Brain microvascular endothelial cell (primary cell): ENCODE measurements at regions not wholly inside any gene's neighbourhood (a gene's known extent, or its start where the extent isn't known, plus 50 kb on each side); places are given as distances from the start of the nearest gene placed in this dataset.

Experiments
- DNase-seq: peaks from one replicate; pipeline ENCODE4 v3.0.0-alpha.2; 2020
- H3K27ac ChIP-seq: fragments of 250-450 bp; sonication (Bioruptor Pico); 2 replicates; pipeline ENCODE4 v1.5.1; 2020; ENCODE audit warnings: mild to moderate bottlenecking, moderate library complexity
- H3K27me3 ChIP-seq: fragments of 250-450 bp; sonication (Bioruptor Pico); replicated peaks from 2 replicates; pipeline ENCODE4 v1.5.1; 2020; ENCODE audit warnings: mild to moderate bottlenecking
- H3K36me3 ChIP-seq: fragments of 250-450 bp; sonication (Bioruptor Pico); replicated peaks from 2 replicates; pipeline ENCODE4 v1.5.1; 2020; ENCODE audit warnings: mild to moderate bottlenecking
- H3K4me3 ChIP-seq: 2 replicates; pipeline ENCODE4 v1.5.1; 2011; ENCODE audit warnings: low read depth, mild to moderate bottlenecking, control low read depth, low read length, moderate library complexity
- in situ Hi-C: cut with HindIII; loops from 2 replicates; pipeline ENCODE4 v1.10.0; 2017; ENCODE audit warnings: low sequenced_read_pairs, low pct_ligation_motif_present
- TF ChIP-seq, protein P1 (sequence below): IDR thresholded peaks from 2 replicates; pipeline ENCODE4 v1.5.1; 2011; ENCODE audit warnings: low read depth, mild to moderate bottlenecking, moderate library complexity, low read length, control low read depth, inconsistent platforms; ENCODE audit errors: missing control alignments

- Histone ChIP-seq H3K4me3 (no peak overlapping the region), H3K27me3 (no peaks in the 10 kb centered on the region), H3K36me3 (no peaks in the 10 kb centered on the region), H3K27ac (no peak overlapping the region)
- DNase-seq, result no peak
- TF ChIP-seq, protein P1, sequence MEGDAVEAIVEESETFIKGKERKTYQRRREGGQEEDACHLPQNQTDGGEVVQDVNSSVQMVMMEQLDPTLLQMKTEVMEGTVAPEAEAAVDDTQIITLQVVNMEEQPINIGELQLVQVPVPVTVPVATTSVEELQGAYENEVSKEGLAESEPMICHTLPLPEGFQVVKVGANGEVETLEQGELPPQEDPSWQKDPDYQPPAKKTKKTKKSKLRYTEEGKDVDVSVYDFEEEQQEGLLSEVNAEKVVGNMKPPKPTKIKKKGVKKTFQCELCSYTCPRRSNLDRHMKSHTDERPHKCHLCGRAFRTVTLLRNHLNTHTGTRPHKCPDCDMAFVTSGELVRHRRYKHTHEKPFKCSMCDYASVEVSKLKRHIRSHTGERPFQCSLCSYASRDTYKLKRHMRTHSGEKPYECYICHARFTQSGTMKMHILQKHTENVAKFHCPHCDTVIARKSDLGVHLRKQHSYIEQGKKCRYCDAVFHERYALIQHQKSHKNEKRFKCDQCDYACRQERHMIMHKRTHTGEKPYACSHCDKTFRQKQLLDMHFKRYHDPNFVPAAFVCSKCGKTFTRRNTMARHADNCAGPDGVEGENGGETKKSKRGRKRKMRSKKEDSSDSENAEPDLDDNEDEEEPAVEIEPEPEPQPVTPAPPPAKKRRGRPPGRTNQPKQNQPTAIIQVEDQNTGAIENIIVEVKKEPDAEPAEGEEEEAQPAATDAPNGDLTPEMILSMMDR, result no peak
- in situ Hi-C loops, result no loop called here
These were observed 880.6 kb downstream of the UQCRFS1 start for GRCh38 chr19:28332351-28332750.

DNA sequence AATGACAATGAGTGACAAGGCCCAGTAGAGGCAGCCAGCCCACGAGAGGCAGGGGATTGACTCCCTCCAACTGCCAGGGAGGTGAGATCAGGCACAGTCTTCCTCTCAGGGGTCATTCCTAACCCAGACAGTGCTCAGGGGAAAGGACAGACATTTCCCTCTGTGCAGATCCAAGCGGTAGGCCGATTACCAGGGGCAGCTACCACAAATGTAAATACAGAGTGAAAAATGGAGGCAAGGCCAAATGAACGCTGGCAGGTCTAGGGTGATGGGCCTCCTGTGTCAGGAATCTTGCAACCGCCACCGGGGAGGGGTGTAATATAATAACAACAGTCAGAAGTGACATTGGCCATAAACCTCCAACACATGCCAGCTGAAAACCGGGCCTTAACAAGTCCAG is 881.4 kb downstream of the UQCRFS1 start:
- Histone ChIP-seq H3K27ac (no peak overlapping the region), H3K27me3 (no peaks in the 10 kb centered on the region), H3K36me3 (no peaks in the 10 kb centered on the region), H3K4me3 (no peak overlapping the region)
- DNase-seq, result no peak
- TF ChIP-seq, protein P1, result no peak
- in situ Hi-C loops, result no loop called here

GRCh38 chr19:28330831-28331230 is 882.1 kb downstream of the UQCRFS1 start:
- Histone ChIP-seq H3K27ac (no peak overlapping the region), H3K4me3 (no peak overlapping the region), H3K36me3 (no peaks in the 10 kb centered on the region), H3K27me3 (no peaks in the 10 kb centered on the region)
- in situ Hi-C loops, result no loop called here
- TF ChIP-seq, protein P1, result no peak
- no peak for DNase-seq

- H3K4me3 ChIP-seq, result no peak overlapping the region
- H3K27me3 ChIP-seq, result no peaks in the 10 kb centered on the region
- TF ChIP-seq, protein P1, result no peak
- H3K36me3 ChIP-seq, result no peaks in the 10 kb centered on the region
- in situ Hi-C loops, result no loop called here
- no peak for DNase-seq
- H3K27ac ChIP-seq, result no peak overlapping the region
These were observed 883.5 kb downstream of the UQCRFS1 start for GRCh38 chr19:28329429-28329828.

- Histone ChIP-seq H3K27ac (no peak overlapping the region), H3K27me3 (no peaks in the 10 kb centered on the region), H3K36me3 (no peaks in the 10 kb centered on the region), H3K4me3 (no peak overlapping the region)
- no peak for DNase-seq
- in situ Hi-C loops, result no loop called here
- TF ChIP-seq, protein P1, result no peak
These were observed 885.0 kb downstream of the UQCRFS1 start for GRCh38 chr19:28327905-28328304.

DNA sequence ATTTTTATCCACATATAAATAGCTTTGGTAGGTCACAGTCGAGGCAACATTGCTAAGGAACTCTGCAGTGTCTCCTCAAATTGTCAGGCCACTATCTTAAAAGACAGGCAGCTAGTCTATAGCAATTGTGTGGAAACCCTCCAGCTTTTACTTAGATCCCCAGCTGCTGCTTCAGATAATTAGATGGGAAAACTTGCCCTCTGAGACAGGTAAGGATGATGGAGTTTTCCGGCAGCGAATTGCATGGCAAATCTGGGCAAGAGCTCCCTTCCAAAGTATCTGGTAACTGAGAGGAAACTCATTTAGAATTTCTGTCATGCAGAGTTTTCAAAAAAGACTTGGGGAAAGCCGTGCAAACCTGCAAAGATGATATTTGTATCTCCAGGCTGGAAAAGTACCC is 886.2 kb downstream of the UQCRFS1 start:
- DNase-seq, result no peak
- Histone ChIP-seq H3K4me3 (no peak overlapping the region), H3K27me3 (no peaks in the 10 kb centered on the region), H3K36me3 (no peaks in the 10 kb centered on the region), H3K27ac (no peak overlapping the region)
- in situ Hi-C loops, result no loop called here
- TF ChIP-seq, protein P1, result no peak
